ENCODE measurements at regions not wholly inside any gene's neighbourhood (a gene's known extent, or its start where the extent isn't known, plus 50 kb on each side); places are given as distances from the start of the nearest gene placed in this dataset.
"Not testable (repeated sequence)": the region's sequence is repeated elsewhere in the genome, so short reads cannot be mapped to it uniquely, and the experiment has no call there.

DNA sequence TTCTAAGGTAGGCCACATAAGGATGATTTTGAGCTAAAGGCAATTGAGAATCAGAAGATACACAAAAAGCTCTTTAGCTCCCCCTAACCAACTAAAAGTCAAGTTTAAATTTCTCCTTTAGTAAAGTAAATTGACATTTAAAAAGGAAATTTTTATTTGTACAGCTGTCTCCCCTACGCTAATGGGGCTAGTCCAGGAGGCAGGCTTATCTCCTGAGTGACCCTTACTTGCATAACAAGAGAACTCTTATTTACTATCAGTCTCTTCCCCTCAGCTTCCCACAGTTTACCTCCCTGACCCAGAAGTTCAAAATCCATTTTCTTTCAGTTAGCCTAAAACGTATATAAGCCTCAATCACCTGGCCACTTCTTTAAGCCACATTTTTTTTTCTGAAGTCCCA, 1002.8 kb upstream of the NRXN1 start:
- intact Hi-C loops (cut with DNase I) = no loop called here
- DNase-seq (ENCODE audit: low spot score) = no peak

DNA sequence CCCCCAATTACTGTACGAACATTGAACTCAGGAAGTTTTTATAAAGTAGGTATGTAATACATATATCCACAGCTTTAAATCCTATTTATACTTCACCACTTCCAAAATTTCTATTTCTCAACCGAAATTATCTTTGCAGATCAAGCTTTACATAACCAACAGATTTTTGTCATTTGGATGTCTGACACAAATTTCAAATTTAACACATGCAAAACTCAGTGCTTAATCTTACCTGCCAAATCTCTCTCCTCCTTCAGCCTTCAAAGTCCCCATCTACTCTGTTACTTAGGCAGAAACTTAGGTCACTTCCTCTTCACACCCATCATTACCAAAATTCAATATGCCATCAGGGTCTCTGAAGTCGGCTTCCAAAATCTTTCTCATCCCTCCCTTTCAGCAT, 990.1 kb upstream of the NRXN1 start:
- DNase-seq (ENCODE audit: low spot score) = no peak
- intact Hi-C loops (cut with DNase I) = no loop called here

DNA sequence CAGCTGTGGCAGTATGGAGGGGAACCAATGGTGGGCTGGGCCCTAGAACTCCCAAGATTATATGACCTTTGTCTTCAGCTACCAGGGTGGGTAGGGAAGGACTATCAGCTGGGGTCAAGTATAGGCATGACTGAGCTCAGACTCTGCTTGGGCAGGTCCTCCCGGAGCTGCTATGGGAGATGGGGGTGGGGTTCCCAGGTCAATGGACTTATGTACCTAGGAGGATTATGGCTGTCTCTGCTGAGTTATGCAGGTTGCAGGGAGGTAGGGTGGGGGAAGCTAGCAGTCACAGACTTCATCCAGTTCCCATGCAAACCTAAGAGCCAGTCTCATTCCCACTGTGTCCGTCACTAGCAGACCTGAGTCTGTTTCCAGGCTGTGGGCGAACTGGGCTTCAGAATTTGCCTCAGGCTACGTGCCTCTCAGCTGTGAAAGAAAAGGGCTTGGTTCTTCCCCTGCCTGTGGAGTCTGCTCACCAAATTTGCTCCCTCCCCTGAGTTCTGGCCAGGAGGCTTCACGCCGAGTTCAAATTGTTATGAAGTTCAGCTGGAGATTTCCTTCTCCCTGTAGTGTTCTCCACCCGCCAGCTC, 985.8 kb upstream of the NRXN1 start:
- intact Hi-C loops (cut with DNase I) = no loop called here
- no peak for DNase-seq (ENCODE audit: low spot score)

DNA sequence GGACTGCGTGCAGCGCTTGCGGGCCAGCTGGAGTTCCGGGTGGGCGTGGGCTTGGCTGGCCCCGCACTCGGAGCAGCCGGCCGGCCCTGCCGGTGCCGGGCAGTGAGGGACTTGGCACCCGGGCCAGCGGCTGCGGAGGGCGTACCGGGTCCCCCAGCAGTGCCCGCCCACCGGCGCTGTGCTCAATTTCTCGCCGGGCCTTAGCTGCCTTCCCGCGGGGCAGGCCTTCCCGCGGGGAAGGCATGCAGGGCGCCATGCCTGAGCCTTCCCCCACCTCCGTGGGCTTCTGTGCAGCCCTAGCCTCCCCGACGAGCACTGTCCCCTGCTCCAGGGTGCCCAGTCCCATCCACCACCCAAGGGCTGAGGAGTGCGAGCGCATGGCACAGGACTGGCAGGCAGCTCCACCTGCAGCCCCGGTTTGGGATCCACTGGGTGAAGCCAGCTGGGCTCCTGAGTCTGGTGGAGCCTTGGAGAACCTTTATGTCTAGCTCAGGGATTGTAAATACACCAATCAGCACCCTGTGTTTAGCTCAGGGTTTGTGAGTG, 975.0 kb upstream of the NRXN1 start:
- intact Hi-C loops (cut with DNase I); DNase-seq (ENCODE audit: low spot score): not testable (repeated sequence)

DNA sequence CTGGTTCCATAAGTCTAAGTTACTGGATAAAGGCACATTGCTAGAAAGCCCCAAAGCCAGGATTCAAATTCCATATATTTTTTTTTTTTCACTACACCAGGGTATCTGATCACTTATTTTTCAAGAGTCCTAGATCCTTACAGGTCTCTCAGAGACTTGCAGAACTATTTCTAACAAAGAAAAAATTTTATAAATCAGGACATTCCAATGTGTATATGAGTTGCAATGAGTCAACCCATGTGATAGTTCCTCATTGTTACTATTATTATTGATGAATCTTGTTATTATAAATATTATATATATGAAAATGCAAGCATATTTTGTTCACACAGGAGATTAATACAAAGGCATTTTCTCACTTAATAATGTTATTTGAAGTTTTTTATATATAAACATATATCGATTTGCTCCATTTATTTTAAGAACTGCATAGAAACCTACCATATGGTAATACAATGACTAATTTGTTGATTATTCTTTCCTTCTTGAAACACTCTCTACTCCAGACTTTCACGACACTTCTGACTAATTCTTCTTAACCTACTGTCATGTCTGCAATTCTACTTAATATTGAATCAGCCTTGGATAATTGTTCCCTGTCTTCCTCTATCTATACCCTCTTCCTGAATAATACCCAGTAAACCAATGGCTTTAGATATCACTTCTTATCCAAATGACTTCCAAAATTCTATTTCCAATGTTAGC, 968.4 kb upstream of the NRXN1 start:
- DNase-seq (ENCODE audit: low spot score) = no peak
- intact Hi-C loops (cut with DNase I) = no loop called here

DNA sequence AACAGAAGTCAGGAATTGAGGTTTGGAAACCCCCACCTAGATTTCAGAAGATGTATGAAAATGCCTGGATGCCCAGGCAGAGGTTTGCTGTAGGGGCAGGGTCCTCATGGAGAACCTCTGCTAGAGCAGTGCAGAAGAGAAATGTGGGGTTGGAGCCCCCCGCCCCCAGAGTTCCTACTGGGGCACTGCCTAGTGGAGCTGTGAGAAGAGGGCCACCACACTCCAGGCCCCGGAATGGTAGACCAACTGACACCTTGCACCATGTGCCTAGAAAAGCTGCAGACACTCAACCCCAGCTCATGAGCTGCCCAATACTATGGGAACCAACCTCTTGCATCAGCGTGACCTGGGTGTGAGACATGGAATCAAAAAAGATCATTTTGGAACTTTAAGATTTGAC, 967.0 kb upstream of the NRXN1 start:
- intact Hi-C loops (cut with DNase I) = no loop called here
- DNase-seq (ENCODE audit: low spot score) = no peak

DNA sequence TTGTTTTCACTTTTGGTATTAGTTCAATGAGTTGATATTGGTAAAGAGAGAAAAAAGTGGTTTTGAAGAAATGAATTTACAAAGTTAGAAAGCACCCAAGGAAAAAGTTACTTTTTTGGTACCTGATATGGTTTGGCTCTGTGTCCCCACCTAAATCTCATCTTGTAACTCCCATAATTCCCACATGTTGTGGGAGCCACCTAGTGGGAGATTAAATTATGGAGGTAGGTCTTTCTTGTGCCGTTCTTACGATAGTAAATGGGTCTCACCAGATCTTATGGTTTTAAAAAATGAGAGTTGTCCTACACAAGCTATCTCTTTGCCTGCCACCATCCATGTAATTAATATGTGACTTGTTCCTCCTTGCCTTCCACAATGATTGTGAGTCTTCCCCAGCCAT, 965.6 kb upstream of the NRXN1 start:
- no peak for DNase-seq (ENCODE audit: low spot score)
- intact Hi-C loops (cut with DNase I) = no loop called here

DNA sequence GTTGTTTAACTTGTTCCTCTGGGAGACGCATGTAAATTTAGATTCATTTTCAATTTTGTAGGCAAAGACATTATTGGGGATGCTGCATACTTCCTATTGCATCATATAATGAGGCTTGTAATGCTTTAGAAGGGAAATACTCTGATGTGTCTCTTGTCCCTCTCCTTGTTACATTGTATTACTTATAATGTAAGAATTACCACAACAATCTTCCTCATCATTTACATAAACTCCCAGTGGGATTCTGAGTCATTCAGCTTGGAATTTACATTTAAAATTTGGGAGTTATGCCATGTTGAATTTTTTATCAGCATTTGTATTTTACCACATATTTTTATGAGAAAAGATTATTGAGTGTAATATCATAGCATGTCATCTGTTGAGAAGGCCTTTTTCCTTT, 963.4 kb upstream of the NRXN1 start:
- intact Hi-C loops (cut with DNase I) = no loop called here

DNA sequence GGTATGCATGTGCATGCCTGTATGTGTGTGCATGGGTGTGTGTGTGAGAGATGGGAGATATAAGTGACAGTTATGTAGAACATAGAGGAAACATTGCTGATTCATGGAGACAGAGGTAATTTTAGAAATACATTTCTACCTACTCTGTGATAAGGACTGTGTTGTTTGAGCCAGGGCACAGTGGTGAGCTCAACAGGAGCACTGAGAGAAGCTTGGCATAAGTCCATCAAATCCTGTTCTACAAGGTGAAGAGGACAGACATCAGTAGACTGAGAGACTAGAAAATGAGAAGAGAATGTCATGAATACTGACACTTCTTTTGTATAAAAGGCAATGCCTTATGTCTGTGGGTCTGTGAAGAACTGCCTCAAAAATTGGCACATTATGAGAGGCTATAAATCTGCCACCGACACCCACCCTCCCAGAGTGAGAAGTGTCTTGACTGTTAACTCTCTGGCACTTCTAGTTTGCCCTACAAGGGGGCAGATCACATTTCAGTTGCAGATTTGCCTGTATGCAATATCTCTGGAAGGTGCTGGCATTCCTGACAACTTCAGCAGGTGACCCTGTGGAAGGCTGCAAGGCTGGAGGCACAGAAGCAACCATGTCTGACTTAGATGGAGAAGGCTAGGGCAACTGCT, 962.3 kb upstream of the NRXN1 start:
- no peak for DNase-seq (ENCODE audit: low spot score)
- intact Hi-C loops (cut with DNase I) = no loop called here

More for the DNA sequence above, 963.4 kb upstream of the NRXN1 start:
- no peak for DNase-seq (ENCODE audit: low spot score)

DNA sequence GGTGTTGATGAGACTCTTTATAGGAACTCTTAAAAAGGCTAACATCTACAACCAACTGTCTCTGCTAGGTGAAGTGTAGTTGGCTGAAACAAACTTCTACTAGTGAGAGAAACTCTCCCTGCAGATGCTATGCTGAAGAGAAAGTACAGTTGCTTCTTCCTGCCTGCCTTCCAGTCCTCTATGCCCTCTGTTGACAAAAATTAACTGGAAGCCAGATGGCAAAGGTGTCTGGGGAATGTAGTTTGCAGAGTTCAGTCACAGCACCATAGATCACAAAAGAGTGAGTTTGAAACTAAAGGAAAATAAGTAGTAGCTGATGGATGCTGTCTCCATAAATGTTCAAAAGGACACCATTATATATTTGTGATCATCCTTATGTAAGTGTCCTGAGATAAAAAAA, 958.8 kb upstream of the NRXN1 start:
- intact Hi-C loops (cut with DNase I) = no loop called here
- DNase-seq (ENCODE audit: low spot score) = no peak

DNA sequence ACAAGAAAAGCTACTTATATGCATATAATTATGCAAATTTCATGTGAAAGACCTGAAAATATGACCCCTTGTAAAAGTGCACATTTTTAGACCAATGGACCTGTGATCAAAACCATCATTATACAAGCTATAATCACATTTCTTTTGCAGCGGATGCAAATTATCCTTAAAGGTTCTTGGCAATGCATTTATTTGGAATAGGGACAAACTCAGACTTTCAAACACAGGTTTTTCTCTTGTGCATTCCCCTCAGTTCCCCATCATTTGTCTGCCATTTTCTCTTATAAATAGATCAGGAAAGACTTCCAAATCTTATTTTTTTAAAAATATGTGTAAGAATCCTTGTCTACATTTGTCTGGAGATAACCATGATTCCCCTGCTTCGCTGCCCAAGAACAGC, 954.2 kb upstream of the NRXN1 start:
- DNase-seq (ENCODE audit: low spot score) = no peak
- intact Hi-C loops (cut with DNase I) = no loop called here

DNA sequence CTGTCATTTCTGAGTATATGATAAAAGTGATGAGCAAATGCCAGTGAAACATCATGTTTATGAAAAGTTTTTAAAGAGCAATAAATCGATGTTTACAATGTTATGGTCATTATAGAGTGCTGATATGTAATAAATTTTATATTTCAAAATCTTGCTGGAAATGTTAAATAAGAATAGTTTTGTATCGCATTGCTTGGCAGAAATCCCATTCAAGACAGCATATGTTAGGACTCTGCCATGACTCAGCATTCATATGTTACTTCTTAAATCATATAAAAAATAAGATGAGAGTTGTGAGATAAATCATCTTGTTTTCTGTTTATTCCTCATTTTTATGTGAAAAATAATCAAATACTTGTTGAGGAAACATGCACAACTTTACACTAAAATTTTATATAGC, 949.9 kb upstream of the NRXN1 start:
- DNase-seq (ENCODE audit: low spot score) = no peak
- intact Hi-C loops (cut with DNase I) = no loop called here

DNA sequence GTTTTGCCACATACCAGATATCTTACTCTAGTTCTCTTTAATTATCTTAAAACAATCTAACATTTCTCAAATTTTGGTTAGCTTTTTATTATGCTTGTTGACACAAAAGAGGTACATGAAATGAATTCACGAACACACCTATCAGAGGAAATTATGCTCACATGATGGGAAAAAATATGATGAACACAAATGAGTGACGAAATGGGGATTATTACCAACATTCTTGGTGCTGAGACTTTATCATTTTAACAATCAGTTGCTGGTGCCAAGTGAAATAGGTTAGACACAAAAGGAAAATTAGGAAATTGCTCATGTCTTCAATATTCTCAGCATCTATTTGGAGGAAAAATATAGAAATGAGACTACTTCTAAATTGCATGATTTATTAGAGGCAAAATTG, 944.7 kb upstream of the NRXN1 start:
- no peak for DNase-seq (ENCODE audit: low spot score)
- intact Hi-C loops (cut with DNase I) = no loop called here

DNA sequence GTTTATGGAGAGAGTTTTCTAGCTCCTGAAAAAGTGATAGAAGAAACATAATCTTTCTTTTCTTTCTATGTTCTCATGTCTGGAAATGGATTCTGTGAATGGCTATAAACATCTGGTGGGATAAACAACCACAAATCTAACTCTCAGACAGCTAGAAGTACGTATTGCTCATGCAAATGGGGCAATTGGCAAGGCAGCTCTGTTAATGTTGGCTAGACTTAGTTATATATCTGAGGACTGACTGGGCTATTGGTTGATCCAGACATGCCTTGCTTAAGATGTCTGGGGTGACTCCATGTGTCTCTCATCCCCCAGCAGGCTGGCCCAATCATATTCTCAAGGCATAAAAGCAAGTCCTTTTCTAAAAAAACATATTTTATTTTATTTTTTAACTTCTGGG, 939.2 kb upstream of the NRXN1 start:
- intact Hi-C loops (cut with DNase I) = no loop called here
- no peak for DNase-seq (ENCODE audit: low spot score)

DNA sequence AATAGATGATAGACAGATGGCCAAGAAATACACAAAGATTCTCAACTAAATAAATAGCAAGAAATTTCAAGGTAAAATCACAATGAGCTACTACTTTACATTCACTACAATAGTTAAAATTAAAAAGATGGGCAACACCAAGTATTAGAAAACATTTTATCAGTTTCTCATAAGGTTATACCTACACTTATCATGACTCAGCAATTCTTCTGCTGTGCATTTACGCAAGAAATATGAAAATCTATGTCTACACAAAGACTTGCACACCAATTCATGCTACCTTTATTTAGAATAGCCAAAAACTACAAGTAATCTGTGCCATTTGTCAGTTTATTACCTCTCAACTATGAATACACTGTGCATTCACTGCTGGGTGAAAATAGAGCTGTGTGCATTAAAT, 937.4 kb upstream of the NRXN1 start:
- intact Hi-C loops (cut with DNase I) = no loop called here

DNA sequence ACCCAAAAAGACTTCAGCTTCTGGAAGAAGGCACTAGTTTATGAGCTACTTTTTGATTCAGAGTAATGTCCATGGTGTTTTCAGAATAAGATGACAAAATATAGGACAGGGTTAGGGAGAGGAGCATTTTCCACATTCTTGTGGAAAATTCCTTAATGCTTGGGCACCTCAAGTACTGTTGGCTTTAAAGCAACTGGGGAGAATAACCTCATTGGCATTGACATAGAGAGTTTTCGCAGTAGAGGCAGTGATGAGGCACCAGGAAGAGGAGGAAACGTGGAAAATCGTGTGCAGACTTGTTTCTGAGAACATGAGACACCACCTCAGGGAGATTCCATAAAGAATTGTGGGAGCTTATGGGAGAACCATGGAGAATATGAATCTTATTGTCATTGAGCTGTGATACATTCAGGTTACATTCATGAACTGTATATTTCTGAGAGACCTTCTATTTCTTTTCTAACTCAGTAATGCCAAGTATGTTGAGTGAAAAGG, 929.0 kb upstream of the NRXN1 start:
- no peak for DNase-seq (ENCODE audit: low spot score)
- intact Hi-C loops (cut with DNase I) = no loop called here

More for the DNA sequence above, 937.4 kb upstream of the NRXN1 start:
- DNase-seq (ENCODE audit: low spot score) = no peak

DNA sequence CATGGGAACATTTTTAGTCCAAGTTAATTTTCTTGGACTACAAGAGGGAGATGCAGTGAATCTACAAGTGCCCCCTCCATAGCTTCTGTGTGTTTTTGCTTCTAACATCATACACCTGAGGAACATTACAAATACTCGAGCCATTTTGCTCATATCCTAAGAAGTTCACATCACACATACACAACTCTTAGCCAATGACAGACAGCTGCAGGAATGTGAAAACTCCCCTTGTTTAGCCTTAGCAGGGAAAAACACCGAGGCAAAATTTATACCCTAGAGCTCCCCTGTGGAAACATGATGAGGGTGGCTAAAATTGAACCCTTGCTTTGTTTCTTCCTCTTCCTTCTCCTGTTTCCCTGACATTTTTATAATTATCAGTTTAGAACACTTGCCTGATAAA, 928.3 kb upstream of the NRXN1 start:
- intact Hi-C loops (cut with DNase I) = no loop called here

DNA sequence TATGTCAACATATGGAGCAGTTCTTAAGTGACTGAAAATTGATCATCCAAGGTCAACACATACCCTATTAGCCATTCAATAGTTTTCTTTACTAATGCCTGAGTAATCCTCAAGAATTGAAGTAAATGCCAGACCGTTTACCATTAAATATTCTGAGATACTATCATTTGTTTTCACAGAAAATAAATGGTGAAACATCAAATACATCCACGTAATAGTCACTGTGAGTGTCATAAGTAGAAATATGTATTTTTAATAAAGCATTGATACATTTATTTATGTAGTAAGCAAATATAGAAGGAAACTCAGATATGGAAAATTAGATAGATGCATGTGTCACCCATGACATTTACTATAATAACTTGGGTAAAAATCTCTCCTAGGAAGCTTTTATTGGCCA, 927.8 kb upstream of the NRXN1 start:
- DNase-seq (ENCODE audit: low spot score) = no peak
- intact Hi-C loops (cut with DNase I) = no loop called here

More for the DNA sequence above, 928.3 kb upstream of the NRXN1 start:
- no peak for DNase-seq (ENCODE audit: low spot score)

DNA sequence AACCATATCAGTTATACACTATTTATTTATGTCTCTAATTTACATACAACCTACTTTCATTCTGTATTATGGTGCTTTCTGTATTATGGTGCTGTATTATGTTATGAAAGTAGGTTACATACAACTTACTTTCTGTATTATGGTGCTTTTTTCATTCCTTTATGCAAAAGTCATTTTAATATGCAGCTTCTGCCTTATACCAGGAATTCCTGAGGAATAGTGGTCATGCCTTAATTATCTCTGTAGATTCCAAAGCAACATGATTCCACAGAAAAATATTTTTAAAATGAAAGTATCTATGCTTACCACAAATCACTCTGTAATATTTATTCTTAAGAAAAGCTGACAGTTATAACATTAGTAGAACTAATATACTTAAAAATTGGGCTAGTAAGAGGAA, 922.0 kb upstream of the NRXN1 start:
- intact Hi-C loops (cut with DNase I) = no loop called here
- no peak for DNase-seq (ENCODE audit: low spot score)

DNA sequence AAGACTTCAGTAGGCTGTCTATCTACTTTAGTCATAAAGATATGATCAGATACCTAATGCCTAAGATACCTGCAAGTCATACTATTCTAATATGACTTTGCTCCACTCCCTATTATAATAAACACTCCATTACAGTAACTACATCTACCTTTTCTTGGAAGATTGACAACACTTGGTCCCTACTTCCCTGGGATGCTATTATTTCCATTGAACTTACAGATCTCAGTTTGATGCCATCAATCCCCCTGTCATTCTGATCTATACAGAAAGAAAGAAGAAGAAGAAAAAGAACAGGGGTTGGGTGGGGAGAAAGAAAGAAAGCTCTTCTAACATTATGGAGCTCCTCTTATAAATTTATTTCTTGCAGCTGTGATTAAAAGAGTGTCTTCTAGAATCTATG, 889.1 kb upstream of the NRXN1 start:
- no peak for DNase-seq (ENCODE audit: low spot score)
- intact Hi-C loops (cut with DNase I) = no loop called here

DNA sequence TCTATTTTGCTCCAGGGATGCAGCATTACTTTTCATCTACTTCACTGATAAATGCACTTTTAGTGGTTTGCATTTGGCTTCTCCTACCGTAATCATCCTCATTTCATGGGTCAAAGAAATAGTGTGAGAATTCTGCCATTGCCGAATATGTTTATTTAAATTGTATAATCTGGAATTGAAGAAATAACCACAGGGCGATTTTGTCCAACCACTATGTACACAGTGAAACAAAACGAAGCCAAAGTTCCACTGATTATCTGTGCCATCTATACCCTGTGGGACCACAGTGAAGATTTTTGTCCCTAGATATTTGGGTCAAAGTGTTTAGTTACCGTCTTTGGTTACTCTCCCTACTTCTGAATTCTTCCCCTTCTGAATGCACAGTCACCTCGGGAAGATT, 888.6 kb upstream of the NRXN1 start:
- intact Hi-C loops (cut with DNase I) = no loop called here
- no peak for DNase-seq (ENCODE audit: low spot score)

All from posterior vena cava (tissue), 2 donors.